Loucy (cell line): ENCODE measurements at regions not wholly inside any gene's neighbourhood (a gene's known extent, or its start where the extent isn't known, plus 50 kb on each side); places are given as distances from the start of the nearest gene placed in this dataset.

Experiments
- EZH2phosphoT487 ChIP-seq: fragments of 200-600 bp; IDR thresholded peaks from 2 replicates; pipeline ENCODE4 v1.6.1; 2018; ENCODE audit warnings: antibody characterized with exemption, mild to moderate bottlenecking, moderate library complexity, borderline replicate concordance
- TF ChIP-seq, protein P1 (sequence below): fragments of 200-600 bp; sonication (generic); conservative IDR thresholded peaks from 2 replicates; pipeline ENCODE4 v1.5.1; 2014; ENCODE audit warnings: mild to moderate bottlenecking, antibody characterized with exemption, low read length

DNA sequence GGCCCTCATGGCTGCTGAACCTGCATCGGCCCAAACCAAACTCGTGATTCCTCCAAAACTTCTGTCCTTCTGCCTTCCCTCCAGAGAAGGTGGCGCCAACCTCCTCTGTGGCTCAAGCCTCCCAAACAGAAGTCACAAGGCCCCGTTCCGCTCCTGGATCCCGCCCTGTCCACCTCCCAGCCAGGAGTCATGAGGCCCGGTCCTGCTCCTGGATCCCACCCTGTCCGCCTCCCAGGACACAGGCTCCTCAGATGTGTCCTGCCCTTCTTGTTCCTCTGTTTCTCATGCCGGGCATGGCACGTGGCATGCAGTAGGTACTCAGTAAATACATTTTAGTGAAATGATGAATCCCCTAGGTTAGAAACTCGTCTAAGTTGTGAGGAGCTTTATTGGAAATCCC is 94.2 kb upstream of the SFSWAP start:
- TF ChIP-seq, protein P1, sequence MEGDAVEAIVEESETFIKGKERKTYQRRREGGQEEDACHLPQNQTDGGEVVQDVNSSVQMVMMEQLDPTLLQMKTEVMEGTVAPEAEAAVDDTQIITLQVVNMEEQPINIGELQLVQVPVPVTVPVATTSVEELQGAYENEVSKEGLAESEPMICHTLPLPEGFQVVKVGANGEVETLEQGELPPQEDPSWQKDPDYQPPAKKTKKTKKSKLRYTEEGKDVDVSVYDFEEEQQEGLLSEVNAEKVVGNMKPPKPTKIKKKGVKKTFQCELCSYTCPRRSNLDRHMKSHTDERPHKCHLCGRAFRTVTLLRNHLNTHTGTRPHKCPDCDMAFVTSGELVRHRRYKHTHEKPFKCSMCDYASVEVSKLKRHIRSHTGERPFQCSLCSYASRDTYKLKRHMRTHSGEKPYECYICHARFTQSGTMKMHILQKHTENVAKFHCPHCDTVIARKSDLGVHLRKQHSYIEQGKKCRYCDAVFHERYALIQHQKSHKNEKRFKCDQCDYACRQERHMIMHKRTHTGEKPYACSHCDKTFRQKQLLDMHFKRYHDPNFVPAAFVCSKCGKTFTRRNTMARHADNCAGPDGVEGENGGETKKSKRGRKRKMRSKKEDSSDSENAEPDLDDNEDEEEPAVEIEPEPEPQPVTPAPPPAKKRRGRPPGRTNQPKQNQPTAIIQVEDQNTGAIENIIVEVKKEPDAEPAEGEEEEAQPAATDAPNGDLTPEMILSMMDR: no peak
- no peak for TF ChIP-seq EZH2phosphoT487
